ENCODE measurements at regions not wholly inside any gene's neighbourhood (a gene's known extent, or its start where the extent isn't known, plus 50 kb on each side); places are given as distances from the start of the nearest gene placed in this dataset.

- TF ChIP-seq, protein P1, sequence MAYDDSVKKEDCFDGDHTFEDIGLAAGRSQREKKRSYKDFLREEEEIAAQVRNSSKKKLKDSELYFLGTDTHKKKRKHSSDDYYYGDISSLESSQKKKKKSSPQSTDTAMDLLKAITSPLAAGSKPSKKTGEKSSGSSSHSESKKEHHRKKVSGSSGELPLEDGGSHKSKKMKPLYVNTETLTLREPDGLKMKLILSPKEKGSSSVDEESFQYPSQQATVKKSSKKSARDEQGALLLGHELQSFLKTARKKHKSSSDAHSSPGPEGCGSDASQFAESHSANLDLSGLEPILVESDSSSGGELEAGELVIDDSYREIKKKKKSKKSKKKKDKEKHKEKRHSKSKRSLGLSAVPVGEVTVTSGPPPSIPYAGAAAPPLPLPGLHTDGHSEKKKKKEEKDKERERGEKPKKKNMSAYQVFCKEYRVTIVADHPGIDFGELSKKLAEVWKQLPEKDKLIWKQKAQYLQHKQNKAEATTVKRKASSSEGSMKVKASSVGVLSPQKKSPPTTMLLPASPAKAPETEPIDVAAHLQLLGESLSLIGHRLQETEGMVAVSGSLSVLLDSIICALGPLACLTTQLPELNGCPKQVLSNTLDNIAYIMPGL (CRISPR knock-in tag; IDR thresholded peaks at IDR 0.05; ENCODE audit: borderline replicate concordance in 1 of 2, low read depth in 1 of 2), result no peak
- no peak for TF ChIP-seq SOX13 (IDR thresholded peaks at IDR 0.05)
- TF ChIP-seq SOX13 (CRISPR knock-in tag; conservative IDR thresholded peaks at IDR 0.05 in 1 of 2, IDR thresholded peaks at IDR 0.05 in 1 of 2), result no peak
- TF ChIP-seq AHR (CRISPR knock-in tag; IDR thresholded peaks at IDR 0.05), result no peak
- no peak for TF ChIP-seq RAD21 (CRISPR knock-in tag; IDR thresholded peaks at IDR 0.05)
- no peak for TF ChIP-seq SATB2 (CRISPR knock-in tag; IDR thresholded peaks at IDR 0.05)
- no peak for TF ChIP-seq ZBTB7B (CRISPR knock-in tag; IDR thresholded peaks at IDR 0.05)
Measured at GRCh38 chr6:105622226-105622625, 219.3 kb upstream of the PREP start (continued).

GRCh38 chr6:105621564-105622175 is 218.8 kb upstream of the PREP start:
- 28% methylated on average over 6 of the region's 6 CpGs for WGBS (ENCODE audit: low lambda C conversion rate)
- Histone ChIP-seq H2AFZ (ENCODE audit: low read length) (no peak overlapping the region), H3K27ac (ENCODE audit: extremely low read length, insufficient read depth, low read length) (no peak overlapping the region), H3K4me1 (ENCODE audit: insufficient read depth, low read length) (no peaks in the 10 kb centered on the region), H3K27me3 (ENCODE audit: control insufficient read depth in 1 of 2, insufficient read depth in 2 of 2, low read length in 2 of 2) (0 out of 5 replicates have a peak, but pooled peaks cover 0 to 3% of the 10 kb centered on the region in 2 experiments), H3K79me2 (ENCODE audit: insufficient read depth, low read length) (no peaks in the 10 kb centered on the region), H3K9me3 (ENCODE audit: low read length) (no peaks in the 10 kb centered on the region), H4K20me1 (ENCODE audit: insufficient read depth, low read length) (no peaks in the 10 kb centered on the region), H3K36me3 (replicated peaks in 1 of 2; ENCODE audit: control insufficient read depth in 1 of 2, insufficient read depth in 2 of 2, low read length in 2 of 2) (no peaks in the 10 kb centered on the region), H3K4me3 (replicated peaks in 1 of 3; ENCODE audit: insufficient read depth in 1 of 3, low read depth in 2 of 3, low read length in 3 of 3) (no peak overlapping the region), H3K4me2 (ENCODE audit: low read depth, low read length) (no peak overlapping the region), H3K9ac (ENCODE audit: insufficient read depth, low read depth, low read length) (no peak overlapping the region)
- intact Hi-C loops (cut with micrococcal nuclease; ENCODE audit: unreplicated experiment) (no loop called here), in situ Hi-C loops (cut with HindIII; ENCODE audit: extremely low pct_ligation_motif_present, low pct_unique_long_range_greater_than_20kb) (no loop called here)
- ChIA-PET POLR2A (no interaction called here), CTCF (ENCODE audit: low intra/inter-chr PET ratio, low total read pairs) (no interaction called here)
- DNase-seq (ENCODE audit: low spot score) (no peak), FAIRE-seq (no peak), ATAC-seq (no peak)
- TF ChIP-seq ZNF672 (CRISPR knock-in tag; IDR thresholded peaks at IDR 0.05), result no peak
- no peak for TF ChIP-seq NFYC (CRISPR knock-in tag; IDR thresholded peaks at IDR 0.05)
- no peak for TF ChIP-seq ZNF124 (CRISPR knock-in tag; IDR thresholded peaks at IDR 0.05)
- no peak for TF ChIP-seq GABPA (IDR thresholded peaks at IDR 0.05; ENCODE audit: low read depth, low read length)
- no peak for TF ChIP-seq GABPA (CRISPR knock-in tag; IDR thresholded peaks at IDR 0.05; ENCODE audit: low read depth)
- no peak for TF ChIP-seq ATF7 (IDR thresholded peaks at IDR 0.05)
- TF ChIP-seq ATF7 (CRISPR knock-in tag; IDR thresholded peaks at IDR 0.05), result no peak
- no peak for TF ChIP-seq ZNF883 (CRISPR knock-in tag; IDR thresholded peaks at IDR 0.05; ENCODE audit: not compliant biosample characterization)
- no peak for TF ChIP-seq HNRNPL (IDR thresholded peaks at IDR 0.05; ENCODE audit: low read depth, low read length)
- no TSS peak for BruUV-seq (replicated peaks)
